ENCODE measurements at regions not wholly inside any gene's neighbourhood (a gene's known extent, or its start where the extent isn't known, plus 50 kb on each side); places are given as distances from the start of the nearest gene placed in this dataset.
A peak's percentile ranks its signal among the peaks of the same experiment; 100 is the strongest.

DNA sequence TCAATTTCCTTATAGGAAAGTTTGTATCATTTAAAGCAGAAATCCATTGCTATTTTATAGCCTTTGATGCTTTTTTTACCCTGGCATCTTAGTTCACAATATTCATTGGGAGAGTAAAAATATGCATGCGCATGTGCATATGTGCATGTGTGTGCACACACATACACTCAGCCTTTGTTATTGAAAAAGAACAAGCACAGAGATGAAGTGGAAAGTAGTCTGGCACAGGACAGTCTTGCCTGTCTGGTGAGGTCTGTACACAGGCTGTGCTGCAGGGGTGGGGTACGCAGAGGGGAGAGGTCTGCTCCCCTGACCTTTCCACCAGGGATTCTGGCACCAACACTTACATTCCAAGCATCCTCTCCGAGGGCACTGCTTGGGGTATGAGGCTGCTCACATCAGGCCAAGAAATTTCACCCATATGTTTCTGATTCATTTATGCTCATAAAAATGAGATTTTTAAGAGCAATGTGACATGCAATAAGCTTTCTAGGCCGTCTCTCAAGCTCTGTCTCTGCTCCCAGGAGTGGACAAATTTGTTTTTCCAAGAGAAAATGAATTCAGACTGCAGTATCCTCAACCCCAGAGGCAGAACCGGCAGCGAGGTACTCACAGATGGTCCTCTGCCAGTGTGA lies 237.2 kb downstream of the INSIG2 start:
- H3K9me3 Mint-ChIP-seq = no peaks in the 10 kb centered on the region
- H3K4me3 Mint-ChIP-seq = no peak overlapping the region
- no peak for DNase-seq (ENCODE audit: low spot score in 2 of 2, unreplicated experiment in 2 of 2)
- H3K36me3 Mint-ChIP-seq = no peaks in the 10 kb centered on the region
- H3K27ac Mint-ChIP-seq = no peak overlapping the region
- H3K27me3 Mint-ChIP-seq (ENCODE audit: low read depth) = peaks cover 2% of the 10 kb centered on the region
- H3K4me1 Mint-ChIP-seq = peaks cover 21% of the 10 kb centered on the region
- TF ChIP-seq CTCF (IDR thresholded peaks at IDR 0.05; ENCODE audit: unreplicated experiment) = no peak

DNA sequence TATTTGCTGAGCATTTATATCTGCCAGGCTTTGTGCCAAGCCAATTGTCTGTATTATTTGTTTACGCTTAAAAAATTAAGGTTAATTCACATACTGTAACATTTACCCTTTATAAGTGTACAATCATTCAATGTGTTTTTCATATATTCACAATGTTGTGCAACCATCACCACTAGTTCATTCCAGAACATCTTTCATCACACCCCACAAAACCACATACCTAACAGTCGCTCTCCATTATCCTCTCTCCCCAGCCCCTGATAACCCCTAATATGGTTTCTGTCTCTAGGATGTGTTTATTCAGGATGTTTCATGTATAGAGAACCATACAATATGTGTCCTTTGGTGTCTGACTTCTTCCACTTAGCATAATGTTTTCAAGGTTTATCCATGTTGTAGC lies 234.1 kb downstream of the INSIG2 start:
- Mint-ChIP-seq H3K4me1 (peaks cover 30% of the 10 kb centered on the region), H3K36me3 (no peaks in the 10 kb centered on the region), H3K27ac (no peak overlapping the region), H3K9me3 (no peaks in the 10 kb centered on the region), H3K4me3 (no peak overlapping the region), H3K27me3 (ENCODE audit: low read depth) (no peaks in the 10 kb centered on the region)
- no peak for TF ChIP-seq CTCF (IDR thresholded peaks at IDR 0.05; ENCODE audit: unreplicated experiment)
- DNase-seq (ENCODE audit: low spot score in 2 of 2, unreplicated experiment in 2 of 2) = no peak

- no peaks in the 10 kb centered on the region for H3K27me3 Mint-ChIP-seq (ENCODE audit: low read depth)
Observed at GRCh38 chr2:118321432-118322105, 233.3 kb downstream of the INSIG2 start.

DNA sequence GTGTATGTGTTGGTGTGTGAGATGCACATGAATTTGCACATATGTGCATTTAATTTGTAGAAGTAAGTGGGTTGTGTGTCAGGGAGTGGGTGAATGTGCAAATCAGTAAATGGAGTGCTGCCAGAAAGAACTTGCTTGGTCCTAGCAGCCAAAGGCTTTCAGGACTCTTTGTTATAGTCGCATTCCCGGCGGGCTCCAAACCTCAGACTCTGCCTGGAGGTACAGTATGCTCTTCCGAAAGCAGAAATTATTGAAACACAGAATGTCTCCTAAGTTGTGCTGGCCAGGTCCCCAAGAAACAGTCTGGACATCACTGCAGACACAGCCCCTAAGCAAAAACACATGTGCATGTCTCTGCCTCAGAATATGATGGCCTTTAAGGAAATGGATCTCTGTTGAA lies 232.4 kb downstream of the INSIG2 start:
- no peak for TF ChIP-seq CTCF (IDR thresholded peaks at IDR 0.05; ENCODE audit: unreplicated experiment)
- Mint-ChIP-seq H3K27ac (peak overlapping the region; percentile 63), H3K27me3 (ENCODE audit: low read depth) (no peaks in the 10 kb centered on the region), H3K36me3 (no peaks in the 10 kb centered on the region), H3K9me3 (no peaks in the 10 kb centered on the region), H3K4me1 (peaks cover 30% of the 10 kb centered on the region), H3K4me3 (no peak overlapping the region)
- no peak for DNase-seq (ENCODE audit: low spot score in 2 of 2, unreplicated experiment in 2 of 2)

More at GRCh38 chr2:118321432-118322105, 233.3 kb downstream of the INSIG2 start:
- H3K4me3 Mint-ChIP-seq = no peak overlapping the region
- peaks cover 30% of the 10 kb centered on the region for H3K4me1 Mint-ChIP-seq
- TF ChIP-seq CTCF (IDR thresholded peaks at IDR 0.05; ENCODE audit: unreplicated experiment) = no peak
- H3K36me3 Mint-ChIP-seq = no peaks in the 10 kb centered on the region
- H3K27ac Mint-ChIP-seq = no peak overlapping the region
- DNase-seq (ENCODE audit: low spot score in 2 of 2, unreplicated experiment in 2 of 2) = no peak
- no peaks in the 10 kb centered on the region for H3K9me3 Mint-ChIP-seq

DNA sequence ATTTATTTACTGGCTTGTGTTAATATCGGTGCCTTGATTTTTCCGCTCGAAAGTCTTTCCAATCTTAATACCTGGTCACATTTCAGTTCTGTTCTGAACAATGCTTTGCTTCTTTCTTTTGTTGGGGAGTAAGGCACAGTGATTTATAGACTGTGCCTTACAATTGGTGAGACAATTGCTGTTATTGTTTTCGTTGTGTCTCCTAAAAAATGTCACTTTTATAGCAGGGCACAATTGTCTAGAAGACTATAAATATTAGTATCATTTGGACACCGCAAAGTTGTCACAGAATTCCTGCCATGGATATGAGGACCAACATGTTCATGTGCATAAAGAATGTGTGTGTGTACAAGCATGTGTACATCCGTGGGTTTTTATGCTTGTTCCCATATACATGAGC lies 231.9 kb downstream of the INSIG2 start:
- no peak for DNase-seq (ENCODE audit: low spot score in 2 of 2, unreplicated experiment in 2 of 2)
- Mint-ChIP-seq H3K27ac (no peak overlapping the region), H3K4me3 (no peak overlapping the region), H3K4me1 (peaks cover 30% of the 10 kb centered on the region), H3K9me3 (no peaks in the 10 kb centered on the region), H3K36me3 (no peaks in the 10 kb centered on the region), H3K27me3 (ENCODE audit: low read depth) (no peaks in the 10 kb centered on the region)
- no peak for TF ChIP-seq CTCF (IDR thresholded peaks at IDR 0.05; ENCODE audit: unreplicated experiment)

Data from mesothelial cell of epicardium (in vitro differentiated cells).